SU-DHL-6 (cell line): ENCODE measurements at regions not wholly inside any gene's neighbourhood (a gene's known extent, or its start where the extent isn't known, plus 50 kb on each side); places are given as distances from the start of the nearest gene placed in this dataset.

Experiments used
- CTCF ChIP-seq: fragments of 200-600 bp; sonication (generic); IDR thresholded peaks from one replicate; pipeline ENCODE4 v1.5.1; 2017; ENCODE audit warnings: antibody characterized with exemption, mild to moderate bottlenecking, low read length, moderate library complexity; ENCODE audit not compliant: insufficient read depth, poor library complexity, severe bottlenecking
- EZH2phosphoT487 ChIP-seq: fragments of 200-600 bp; sonication (generic), shearing (Covaris generic); conservative IDR thresholded peaks from 2 replicates; pipeline ENCODE4 v1.6.1; 2018; ENCODE audit warnings: mild to moderate bottlenecking, antibody characterized with exemption, low read length, moderate library complexity, mixed read lengths

GRCh38 chr1:29697391-29697780 lies 461.1 kb downstream of the PTPRU start:
- TF ChIP-seq CTCF (no peak), EZH2phosphoT487 (no peak)
